Endodermal cell (in vitro differentiated cells): ENCODE measurements at regions not wholly inside any gene's neighbourhood (a gene's known extent, or its start where the extent isn't known, plus 50 kb on each side); places are given as distances from the start of the nearest gene placed in this dataset.
"Not testable (repeated sequence)": the region's sequence is repeated elsewhere in the genome, so short reads cannot be mapped to it uniquely, and the experiment has no call there.

ENCODE experiments used
- DNase-seq: peaks from one replicate; pipeline ENCODE4 v3.0.0-alpha.2; 2017
- H3K27ac ChIP-seq: 2 replicates; pipeline ENCODE4 v1.5.1; 2013; ENCODE audit warnings: mild to moderate bottlenecking, low read depth, low read length, moderate library complexity
- H3K27me3 ChIP-seq: 2 replicates; pipeline ENCODE4 v1.6.1; 2013; ENCODE audit warnings: mild to moderate bottlenecking, low read length, moderate library complexity; ENCODE audit not compliant: insufficient read depth, control insufficient read depth, poor library complexity, severe bottlenecking
- H3K36me3 ChIP-seq: 2 replicates; pipeline ENCODE4 v1.7.0; 2013; ENCODE audit warnings: mild to moderate bottlenecking, low read length, moderate library complexity; ENCODE audit not compliant: control insufficient read depth, insufficient read depth
- H3K4me1 ChIP-seq: one replicate; pipeline ENCODE4 v1.7.0; 2013; ENCODE audit warnings: low read length; ENCODE audit not compliant: control insufficient read depth, insufficient read depth
- H3K4me3 ChIP-seq: 2 replicates; pipeline ENCODE4 v1.5.1; 2013; ENCODE audit warnings: mild to moderate bottlenecking, low read length, moderate library complexity
- H3K9ac ChIP-seq: 2 replicates; pipeline ENCODE4 v1.6.1; 2013; ENCODE audit warnings: mild to moderate bottlenecking, low read length, moderate library complexity; ENCODE audit not compliant: poor library complexity, severe bottlenecking; ENCODE audit errors: extremely low read depth
- H3K9me3 ChIP-seq: 2 replicates; pipeline ENCODE4 v1.6.1; 2013; ENCODE audit warnings: mild to moderate bottlenecking, low read length, moderate library complexity; ENCODE audit not compliant: control insufficient read depth
- H3K27ac Mint-ChIP-seq: 2 replicates; pipeline ENCODE4 v1.8.0; 2020; ENCODE audit warnings: mixed read lengths
- H3K27me3 Mint-ChIP-seq: 2 replicates; pipeline ENCODE4 v1.8.0; 2021; ENCODE audit warnings: mild to moderate bottlenecking, mixed read lengths; ENCODE audit not compliant: insufficient read depth
- H3K36me3 Mint-ChIP-seq: 2 replicates; pipeline ENCODE4 v1.8.0; 2020; ENCODE audit warnings: low read depth, mixed read lengths
- H3K4me1 Mint-ChIP-seq: 2 replicates; pipeline ENCODE4 v1.8.0; 2020; ENCODE audit warnings: mixed read lengths
- H3K4me3 Mint-ChIP-seq: 2 replicates; pipeline ENCODE4 v1.8.0; 2020; ENCODE audit warnings: mild to moderate bottlenecking, moderate library complexity, mixed read lengths
- H3K9me3 Mint-ChIP-seq: 2 replicates; pipeline ENCODE4 v1.8.0; 2020; ENCODE audit warnings: mild to moderate bottlenecking, mixed read lengths
- WGBS, 2 experiments: methylation state at CpG; one replicate each; pipeline versions ENCODE4 v1.1.5 to v1.1.7; 2013; ENCODE audit warnings: missing lambda C conversion rate in 2 of 2, mixed read lengths in 1 of 2; ENCODE audit not compliant: insufficient coverage in 1 of 2, insufficient read length in 1 of 2; 5-methylcytosine and 5-hydroxymethylcytosine counted together
- TF ChIP-seq, protein P1 (sequence below): fragments of 200-600 bp; sonication (generic); conservative IDR thresholded peaks from 2 replicates; pipeline ENCODE4 v1.5.0; 2021; ENCODE audit warnings: antibody characterized with exemption, mild to moderate bottlenecking

DNA sequence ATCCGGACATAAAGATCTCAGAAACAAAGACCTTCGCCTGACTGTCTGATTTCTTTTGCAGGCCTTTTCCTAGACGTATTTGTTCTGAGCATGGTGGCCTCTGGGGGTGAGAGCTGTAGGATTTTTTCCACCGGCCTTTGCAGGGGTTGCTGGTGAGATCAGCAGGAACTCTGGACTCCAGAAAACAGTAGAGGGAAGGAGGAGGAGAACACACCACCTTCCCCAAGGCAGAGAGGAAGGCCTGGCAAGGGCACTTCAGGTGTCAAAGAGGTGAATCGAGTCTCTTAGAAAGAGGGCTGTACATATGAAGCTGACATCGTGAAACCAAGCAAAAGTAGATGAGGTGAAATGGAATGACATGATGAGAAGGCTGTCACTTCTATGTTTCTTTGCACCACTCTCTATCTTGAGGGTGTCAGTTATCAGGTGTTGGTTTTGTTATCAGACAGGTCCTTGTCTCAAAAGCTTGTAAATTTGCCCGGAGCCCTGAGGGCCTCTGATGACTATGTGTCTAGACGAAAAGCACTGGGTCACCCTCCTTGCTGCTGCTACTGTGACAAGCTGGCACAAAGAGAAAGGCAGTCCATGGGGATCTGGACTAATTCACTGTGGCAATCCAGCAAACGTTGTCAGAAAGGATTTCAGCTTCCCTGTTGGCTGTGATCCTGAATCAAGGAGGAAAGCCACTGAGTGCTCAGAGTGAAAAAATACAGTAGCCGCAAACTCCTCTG lies 91.3 kb upstream of the MAP3K7 start:
- Mint-ChIP-seq H3K4me3 (peak overlapping the region; percentile 9), H3K27ac (peak overlapping the region; percentile 89), H3K36me3 (peaks cover 3% of the 10 kb centered on the region), H3K4me1 (peaks cover 75% of the 10 kb centered on the region), H3K27me3 (no peaks in the 10 kb centered on the region), H3K9me3 (no peaks in the 10 kb centered on the region)
- H3K9ac ChIP-seq, result no peak overlapping the region
- H3K9me3 ChIP-seq, result no peaks in the 10 kb centered on the region
- H3K4me1 ChIP-seq, result peaks cover 24% of the 10 kb centered on the region
- TF ChIP-seq, protein P1, sequence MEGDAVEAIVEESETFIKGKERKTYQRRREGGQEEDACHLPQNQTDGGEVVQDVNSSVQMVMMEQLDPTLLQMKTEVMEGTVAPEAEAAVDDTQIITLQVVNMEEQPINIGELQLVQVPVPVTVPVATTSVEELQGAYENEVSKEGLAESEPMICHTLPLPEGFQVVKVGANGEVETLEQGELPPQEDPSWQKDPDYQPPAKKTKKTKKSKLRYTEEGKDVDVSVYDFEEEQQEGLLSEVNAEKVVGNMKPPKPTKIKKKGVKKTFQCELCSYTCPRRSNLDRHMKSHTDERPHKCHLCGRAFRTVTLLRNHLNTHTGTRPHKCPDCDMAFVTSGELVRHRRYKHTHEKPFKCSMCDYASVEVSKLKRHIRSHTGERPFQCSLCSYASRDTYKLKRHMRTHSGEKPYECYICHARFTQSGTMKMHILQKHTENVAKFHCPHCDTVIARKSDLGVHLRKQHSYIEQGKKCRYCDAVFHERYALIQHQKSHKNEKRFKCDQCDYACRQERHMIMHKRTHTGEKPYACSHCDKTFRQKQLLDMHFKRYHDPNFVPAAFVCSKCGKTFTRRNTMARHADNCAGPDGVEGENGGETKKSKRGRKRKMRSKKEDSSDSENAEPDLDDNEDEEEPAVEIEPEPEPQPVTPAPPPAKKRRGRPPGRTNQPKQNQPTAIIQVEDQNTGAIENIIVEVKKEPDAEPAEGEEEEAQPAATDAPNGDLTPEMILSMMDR, result no peak
- peak overlapping the region; percentile 33 for H3K27ac ChIP-seq
- 47 to 52% methylated on average over 6 to 10 of the region's 10 CpGs for WGBS, 2 experiments
- peak overlapping the region; percentile 21 for H3K4me3 ChIP-seq
- DNase-seq, result peak; percentile 73
- no peaks in the 10 kb centered on the region for H3K36me3 ChIP-seq
- no peaks in the 10 kb centered on the region for H3K27me3 ChIP-seq

DNA sequence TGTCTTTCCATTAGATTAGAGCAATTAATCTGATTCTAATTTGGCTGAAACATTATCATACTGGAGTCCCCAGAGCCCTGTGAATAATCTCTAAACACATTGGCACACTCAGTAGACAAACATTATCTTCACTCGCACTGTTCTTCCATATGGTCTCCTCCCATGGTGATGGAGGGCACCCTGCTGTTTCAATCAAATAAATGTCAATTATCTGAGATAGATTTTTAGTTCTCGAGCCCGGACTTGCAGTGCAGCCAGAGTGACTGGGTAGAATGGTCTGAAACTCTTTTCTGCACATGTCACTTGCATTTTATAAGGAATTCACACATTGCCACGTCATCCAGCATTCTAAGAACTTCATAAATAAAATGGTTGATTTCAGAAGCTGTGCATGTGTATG lies 90.6 kb upstream of the MAP3K7 start:
- Histone ChIP-seq H3K4me3 (peak overlapping the region; percentile 21), H3K4me1 (peaks cover 24% of the 10 kb centered on the region), H3K36me3 (no peaks in the 10 kb centered on the region), H3K27ac (peak overlapping the region; percentile 33), H3K9me3 (no peaks in the 10 kb centered on the region), H3K9ac (no peak overlapping the region), H3K27me3 (no peaks in the 10 kb centered on the region)
- no peak for DNase-seq
- H3K27ac Mint-ChIP-seq, result peak overlapping the region; percentile 89
- WGBS, 2 experiments, result 73% methylated on average over 4 of the region's 4 CpGs; no CpG with 5 or more reads in 1 of the 2 experiments
- H3K9me3 Mint-ChIP-seq, result no peaks in the 10 kb centered on the region
- TF ChIP-seq, protein P1, result no peak
- peaks cover 73% of the 10 kb centered on the region for H3K4me1 Mint-ChIP-seq
- H3K27me3 Mint-ChIP-seq, result no peaks in the 10 kb centered on the region
- peak overlapping the region; percentile 9 for H3K4me3 Mint-ChIP-seq
- H3K36me3 Mint-ChIP-seq, result peaks cover 3% of the 10 kb centered on the region

DNA sequence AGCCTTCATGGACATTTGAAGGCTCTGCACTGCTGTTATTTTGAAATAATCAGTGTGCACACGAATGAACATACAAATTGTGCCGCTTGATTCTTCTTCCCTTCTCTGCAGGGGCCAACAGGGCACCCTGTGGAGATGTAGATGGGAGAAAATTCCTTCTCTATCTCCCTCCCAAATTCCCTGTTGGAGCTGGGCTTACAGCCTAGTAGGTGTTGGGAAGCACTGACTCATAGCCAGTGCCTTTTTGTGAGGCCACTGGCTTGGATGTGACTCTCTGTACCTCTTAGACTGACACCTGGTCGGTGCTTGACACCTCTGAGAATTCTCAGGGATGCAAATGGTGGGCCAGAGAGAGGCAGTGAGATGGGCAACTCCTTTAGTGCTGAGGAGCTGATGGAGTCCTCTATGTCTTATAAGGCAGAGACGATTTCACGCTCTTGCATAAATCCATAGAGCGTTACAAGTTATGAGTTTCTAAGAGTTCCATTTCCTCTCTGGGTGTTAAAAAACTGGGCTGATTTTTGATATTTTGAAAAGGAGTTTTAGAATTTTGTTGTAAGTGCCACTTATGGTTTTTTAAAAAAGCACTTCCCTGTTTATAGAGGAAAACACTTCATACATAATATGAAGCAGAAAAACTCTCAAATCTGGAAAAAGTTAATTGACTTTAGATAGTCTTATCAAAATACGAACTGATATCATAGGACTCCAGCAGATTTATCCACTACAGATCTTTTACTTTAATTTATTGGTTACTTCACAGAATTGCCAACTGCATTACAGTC lies 89.8 kb upstream of the MAP3K7 start:
- peak overlapping the region; percentile 66 for H3K4me3 Mint-ChIP-seq
- 18 to 49% methylated on average over 5 to 7 of the region's 7 CpGs for WGBS, 2 experiments
- H3K9me3 Mint-ChIP-seq, result no peaks in the 10 kb centered on the region
- Histone ChIP-seq H3K9me3 (no peaks in the 10 kb centered on the region), H3K4me1 (peaks cover 24% of the 10 kb centered on the region), H3K9ac (no peak overlapping the region), H3K36me3 (no peaks in the 10 kb centered on the region), H3K4me3 (peak overlapping the region; percentile 58), H3K27ac (no peak overlapping the region), H3K27me3 (no peaks in the 10 kb centered on the region)
- TF ChIP-seq, protein P1, result no peak
- DNase-seq, result peak; percentile 94
- H3K36me3 Mint-ChIP-seq, result peaks cover 3% of the 10 kb centered on the region
- H3K27me3 Mint-ChIP-seq, result no peaks in the 10 kb centered on the region
- peaks cover 74% of the 10 kb centered on the region for H3K4me1 Mint-ChIP-seq
- peak overlapping the region; percentile 87 for H3K27ac Mint-ChIP-seq

DNA sequence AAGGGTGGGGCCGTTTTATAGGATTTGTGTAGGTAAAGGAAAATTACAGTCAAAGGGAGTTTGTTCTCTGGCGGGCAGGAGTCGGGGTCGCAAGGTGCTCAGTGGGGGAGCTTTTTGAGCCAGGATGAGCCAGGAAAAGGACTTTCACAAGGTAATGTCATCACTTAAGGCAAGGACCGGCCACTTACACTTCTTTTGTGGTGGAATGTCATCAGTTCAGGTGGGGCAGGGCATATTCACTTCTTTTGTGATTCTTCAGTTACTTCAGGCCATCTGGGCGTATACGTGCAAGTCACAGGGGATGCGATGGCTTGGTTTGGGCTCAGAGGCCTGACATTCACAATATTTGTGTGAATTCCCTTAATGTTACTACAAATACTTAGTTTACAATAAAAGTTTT lies 88.2 kb upstream of the MAP3K7 start:
- H3K9me3 Mint-ChIP-seq, DNase-seq, H3K36me3 Mint-ChIP-seq, H3K9me3 ChIP-seq, H3K27ac ChIP-seq, H3K36me3 ChIP-seq, H3K27me3 Mint-ChIP-seq, H3K9ac ChIP-seq, H3K27me3 ChIP-seq: not testable (repeated sequence)
- peak overlapping the region; percentile 58 for H3K4me3 ChIP-seq
- Mint-ChIP-seq H3K4me1 (peaks cover 73% of the 10 kb centered on the region), H3K4me3 (peak overlapping the region; percentile 66), H3K27ac (peak overlapping the region; percentile 87)
- H3K4me1 ChIP-seq, result peaks cover 25% of the 10 kb centered on the region
- 53 to 65% methylated on average over 2 to 8 of the region's 8 CpGs for WGBS, 2 experiments

DNA sequence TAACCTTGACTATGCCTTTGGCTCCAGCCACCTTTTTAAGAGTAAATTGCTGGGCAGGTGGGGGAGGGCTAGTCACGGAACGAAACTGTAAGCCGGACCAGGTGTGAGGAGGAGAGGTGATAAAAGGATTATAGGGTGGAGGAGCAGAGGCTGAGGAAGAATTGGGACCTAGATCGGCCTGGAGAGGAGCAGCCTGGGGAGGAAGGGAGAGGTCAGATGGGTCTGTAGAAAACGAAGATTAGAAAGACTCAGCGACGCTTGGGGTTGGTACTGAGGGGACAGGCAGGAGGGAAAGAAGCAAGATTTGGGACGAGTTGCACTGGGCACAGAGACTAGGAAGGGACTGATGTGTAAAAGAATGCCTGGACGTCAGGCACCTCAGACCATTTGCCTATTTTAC lies 87.2 kb upstream of the MAP3K7 start:
- not testable (repeated sequence) for H3K27me3 Mint-ChIP-seq

More for the DNA sequence above, 87.2 kb upstream of the MAP3K7 start:
- H3K9ac ChIP-seq, H3K36me3 ChIP-seq, H3K27ac ChIP-seq, H3K9me3 Mint-ChIP-seq, H3K36me3 Mint-ChIP-seq, H3K27me3 ChIP-seq, H3K9me3 ChIP-seq: not testable (repeated sequence)
- H3K4me1 ChIP-seq, result peaks cover 29% of the 10 kb centered on the region
- H3K4me3 ChIP-seq, result peak overlapping the region; percentile 53
- Mint-ChIP-seq H3K4me3 (peak overlapping the region; percentile 66), H3K4me1 (peaks cover 67% of the 10 kb centered on the region), H3K27ac (peak overlapping the region; percentile 87)
- WGBS, 2 experiments, result 14 to 60% methylated on average over 4 to 9 of the region's 9 CpGs
- peak; percentile 52 for DNase-seq
